HEK293 (cell line): ENCODE measurements at regions not wholly inside any gene's neighbourhood (a gene's known extent, or its start where the extent isn't known, plus 50 kb on each side); places are given as distances from the start of the nearest gene placed in this dataset.

Experiments used
- CTCF ChIP-seq: fragments of 450-650 bp; formaldehyde crosslinking; IDR thresholded peaks from 2 replicates; pipeline ENCODE4 v1.5.1; 2016; ENCODE audit warnings: missing biosample characterization, missing genetic modification characterization
- HOXA7 ChIP-seq: sonication (generic); formaldehyde crosslinking; IDR thresholded peaks from 2 replicates; pipeline ENCODE4 v1.8.1; 2022; ENCODE audit warnings: missing genetic modification reagents, borderline replicate concordance
- KLF10 ChIP-seq: fragments of 450-650 bp; IDR thresholded peaks from 2 replicates; pipeline ENCODE4 v1.5.1; 2018; ENCODE audit warnings: missing biosample characterization, mild to moderate bottlenecking, missing genetic modification characterization
- SALL2 ChIP-seq: fragments of 450-650 bp; formaldehyde crosslinking; IDR thresholded peaks from 2 replicates; pipeline ENCODE4 v1.5.0; 2017; ENCODE audit warnings: missing biosample characterization, mild to moderate bottlenecking, missing genetic modification characterization, borderline replicate concordance
- YY1 ChIP-seq: fragments of 450-650 bp; formaldehyde crosslinking; IDR thresholded peaks from 2 replicates; pipeline ENCODE4 v1.5.1; 2018; ENCODE audit warnings: missing biosample characterization, missing genetic modification characterization
- ZNF184 ChIP-seq: fragments of 450-650 bp; IDR thresholded peaks from 2 replicates; pipeline ENCODE4 v1.5.1; 2018; ENCODE audit warnings: missing biosample characterization, mild to moderate bottlenecking, missing genetic modification characterization
- ZNF311 ChIP-seq: fragments of 450-650 bp; formaldehyde crosslinking; IDR thresholded peaks from 2 replicates; pipeline ENCODE4 v1.5.1; 2017; ENCODE audit warnings: missing biosample characterization, missing genetic modification characterization, borderline replicate concordance
- ZNF843 ChIP-seq: fragments of 450-650 bp; formaldehyde crosslinking; IDR thresholded peaks from 2 replicates; pipeline ENCODE4 v1.5.1; 2016; ENCODE audit warnings: missing biosample characterization, missing genetic modification characterization

DNA sequence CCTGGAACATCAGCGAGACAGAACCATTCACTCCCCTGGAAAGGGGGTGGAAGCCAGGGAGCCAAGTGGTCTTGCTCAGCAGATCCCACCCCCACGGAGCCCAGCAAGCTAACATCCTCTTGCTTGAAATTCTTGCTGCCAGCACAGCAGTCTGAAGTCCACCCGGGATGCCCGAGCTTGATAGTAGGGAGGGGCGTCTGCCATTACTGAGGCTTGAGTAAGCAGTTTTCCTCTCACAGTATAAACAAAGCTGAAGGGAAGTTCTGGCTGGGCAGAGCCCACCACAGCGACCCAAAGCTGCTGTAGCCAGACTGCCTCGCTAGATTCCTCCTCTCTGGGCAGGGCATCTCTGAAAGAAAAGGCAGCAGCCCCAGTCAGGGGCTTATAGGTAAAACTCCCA, 764.8 kb upstream of the LUZP2 start:
- TF ChIP-seq CTCF (tag by site-specific recombination) (no peak), KLF10 (tag by site-specific recombination) (no peak), ZNF184 (no peak), YY1 (tag by site-specific recombination) (no peak), ZNF843 (tag by site-specific recombination) (no peak), ZNF311 (no peak), HOXA7 (no peak), SALL2 (tag by site-specific recombination) (no peak)
